Kidney epithelial cell (primary cell): ENCODE measurements at regions not wholly inside any gene's neighbourhood (a gene's known extent, or its start where the extent isn't known, plus 50 kb on each side); places are given as distances from the start of the nearest gene placed in this dataset.

Experiments used
- DNase-seq: peaks from one replicate; pipeline ENCODE4 v3.0.0-alpha.2; 2010; ENCODE audit warnings: low read depth
- H3K27me3 ChIP-seq: 2 replicates; pipeline ENCODE4 v1.6.0; 2011; ENCODE audit warnings: low read length; ENCODE audit not compliant: control insufficient read depth, insufficient read depth
- H3K36me3 ChIP-seq: 2 replicates; pipeline ENCODE4 v1.5.1; 2011; ENCODE audit warnings: low read length; ENCODE audit not compliant: control insufficient read depth, insufficient read depth
- H3K4me3 ChIP-seq: 2 replicates; pipeline ENCODE4 v1.5.1; 2011; ENCODE audit warnings: low read depth, mild to moderate bottlenecking, control low read depth, low read length
- CTCF ChIP-seq: IDR thresholded peaks from 2 replicates; pipeline ENCODE4 v1.5.1; 2011; ENCODE audit warnings: mild to moderate bottlenecking, moderate library complexity, low read length, control low read depth, inconsistent platforms; ENCODE audit not compliant: insufficient read depth, poor library complexity, severe bottlenecking

- Histone ChIP-seq H3K27me3 (no peaks in the 10 kb centered on the region), H3K36me3 (no peaks in the 10 kb centered on the region), H3K4me3 (no peak overlapping the region)
- TF ChIP-seq CTCF, result no peak
- no peak for DNase-seq
Observed at GRCh38 chr6:1202201-1202600, 109.7 kb upstream of the FOXQ1 start.

- no peak for TF ChIP-seq CTCF
Observed at GRCh38 chr6:1201547-1202200, 110.2 kb upstream of the FOXQ1 start.

GRCh38 chr6:1200409-1201101 is 111.3 kb upstream of the FOXQ1 start:
- H3K27me3 ChIP-seq, result no peaks in the 10 kb centered on the region
- H3K4me3 ChIP-seq, result no peak overlapping the region
- no peaks in the 10 kb centered on the region for H3K36me3 ChIP-seq
- no peak for DNase-seq
- no peak for TF ChIP-seq CTCF

More at GRCh38 chr6:1201547-1202200, 110.2 kb upstream of the FOXQ1 start:
- no peak for DNase-seq
- no peaks in the 10 kb centered on the region for H3K36me3 ChIP-seq
- no peak overlapping the region for H3K4me3 ChIP-seq
- no peaks in the 10 kb centered on the region for H3K27me3 ChIP-seq

- Histone ChIP-seq H3K36me3 (no peaks in the 10 kb centered on the region), H3K4me3 (no peak overlapping the region), H3K27me3 (no peaks in the 10 kb centered on the region)
- no peak for DNase-seq
- no peak for TF ChIP-seq CTCF
Observed at GRCh38 chr6:1200081-1200408, 111.9 kb upstream of the FOXQ1 start.

- H3K36me3 ChIP-seq, result no peaks in the 10 kb centered on the region
- DNase-seq, result no peak
- H3K27me3 ChIP-seq, result no peaks in the 10 kb centered on the region
- no peak for TF ChIP-seq CTCF
- no peak overlapping the region for H3K4me3 ChIP-seq
Observed at GRCh38 chr6:1197309-1197708, 114.6 kb upstream of the FOXQ1 start.

GRCh38 chr6:1191141-1191630 is 120.7 kb upstream of the FOXQ1 start:
- DNase-seq, result no peak
- H3K36me3 ChIP-seq, result no peaks in the 10 kb centered on the region
- no peak for TF ChIP-seq CTCF
- H3K4me3 ChIP-seq, result no peak overlapping the region
- no peaks in the 10 kb centered on the region for H3K27me3 ChIP-seq
